DMS114 treated with DMSO at 0.1 percent for 48 hours (cell line): ENCODE measurements at regions not wholly inside any gene's neighbourhood (a gene's known extent, or its start where the extent isn't known, plus 50 kb on each side); places are given as distances from the start of the nearest gene placed in this dataset.
"Not testable (repeated sequence)": the region's sequence is repeated elsewhere in the genome, so short reads cannot be mapped to it uniquely, and the experiment has no call there.

Experiments used
- DNase-seq: peaks from one replicate; lab custom pipeline; 2025; ENCODE audit not compliant: unreplicated experiment; lab: John Stamatoyannopoulos, UW

DNA sequence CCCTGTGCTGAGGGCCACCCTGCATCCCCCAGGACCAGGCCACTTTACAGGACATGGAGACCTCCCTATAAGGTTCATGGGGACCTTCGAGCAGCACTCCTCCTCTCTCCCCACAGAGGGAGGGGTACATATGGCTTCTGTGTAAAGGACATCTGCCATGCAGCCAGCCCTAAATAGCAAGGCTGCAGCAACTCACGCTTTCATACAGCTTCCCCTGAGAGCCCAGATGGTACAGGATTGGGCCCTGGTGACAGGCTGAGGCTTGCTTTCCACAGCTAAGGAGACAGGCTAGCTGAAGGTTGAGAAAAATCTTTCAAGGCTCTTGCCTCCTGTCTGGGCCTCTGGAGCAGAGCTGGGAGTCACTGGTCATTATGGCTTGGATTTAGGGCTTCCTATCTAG lies 147.0 kb upstream of the ZNF366 start:
- no peak for DNase-seq

DNA sequence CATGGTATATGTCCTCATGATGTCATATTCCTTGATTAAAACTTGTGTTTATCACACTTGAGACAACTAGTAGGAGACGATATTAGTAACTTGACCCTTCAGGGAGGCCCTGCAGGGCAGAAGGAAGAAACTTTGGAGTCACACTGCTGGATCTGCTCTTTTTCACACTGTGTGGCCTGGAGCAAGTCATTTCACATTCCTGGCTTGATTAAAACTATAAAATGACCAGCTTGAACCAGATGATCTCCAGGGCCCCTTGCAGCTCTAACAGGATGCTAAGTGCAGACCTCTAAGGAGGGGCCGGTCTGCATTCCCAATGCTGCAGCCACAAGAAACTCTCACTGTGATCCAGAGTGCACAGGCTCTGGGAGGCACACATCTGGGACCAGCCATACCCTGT lies 146.4 kb upstream of the ZNF366 start:
- no peak for DNase-seq

DNA sequence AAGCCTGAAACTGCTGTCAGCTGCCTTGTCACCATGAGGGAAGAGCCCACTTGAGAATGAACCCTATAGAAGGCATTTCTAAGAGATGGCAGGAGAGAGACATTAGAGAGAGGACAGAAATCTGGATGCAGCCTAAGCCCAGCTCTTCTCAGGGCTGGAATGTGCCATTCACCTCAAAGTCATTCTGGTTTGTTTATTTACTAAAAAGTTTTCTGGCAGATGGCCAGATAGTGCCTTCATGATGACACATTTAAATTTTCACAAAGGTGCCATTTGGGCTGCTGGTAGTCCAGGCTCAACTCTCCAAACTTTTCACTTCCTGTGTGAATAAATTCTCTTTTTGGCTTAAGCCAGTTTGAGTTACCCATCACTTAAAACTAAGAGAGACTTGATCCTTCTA lies 144.6 kb upstream of the ZNF366 start:
- no peak for DNase-seq

DNA sequence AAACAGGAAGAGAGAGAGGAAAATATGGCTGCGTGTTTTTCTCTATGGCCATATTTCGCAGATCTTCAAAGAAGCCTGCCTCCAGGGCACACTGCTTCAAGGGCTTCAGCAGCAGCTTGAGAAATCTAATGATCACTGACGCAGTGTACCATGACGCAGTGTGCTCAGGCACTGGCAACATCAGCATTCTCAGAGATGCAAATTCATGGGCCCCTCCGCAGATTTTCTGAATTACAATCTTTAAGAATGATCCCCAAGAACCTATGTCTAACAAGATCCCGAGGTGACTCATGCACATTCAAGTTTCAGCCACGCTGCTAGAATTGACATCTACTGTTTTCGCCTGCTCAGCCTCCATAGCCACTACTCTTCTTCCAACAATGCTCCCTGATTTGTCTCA lies 143.9 kb upstream of the ZNF366 start:
- DNase-seq, result no peak

DNA sequence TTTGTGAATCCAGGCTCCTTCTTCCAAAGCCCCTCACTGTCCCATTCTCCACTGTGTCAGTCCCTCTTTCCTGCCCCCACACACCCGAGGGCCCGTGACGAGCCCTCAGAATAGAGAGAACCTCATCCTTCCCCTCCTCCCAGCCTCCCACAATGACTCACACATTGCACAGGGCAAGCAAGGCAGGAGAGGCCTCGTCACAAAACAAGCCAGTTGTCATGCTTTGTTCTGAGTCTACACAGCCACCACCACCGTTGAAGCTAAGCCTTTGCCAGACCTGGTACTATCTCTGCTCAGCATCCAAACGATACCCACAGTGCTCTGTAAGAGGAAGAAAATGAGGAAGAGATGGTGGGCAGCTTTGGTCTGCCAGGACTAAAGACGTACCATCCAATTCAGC lies 142.2 kb upstream of the ZNF366 start:
- DNase-seq, result no peak

DNA sequence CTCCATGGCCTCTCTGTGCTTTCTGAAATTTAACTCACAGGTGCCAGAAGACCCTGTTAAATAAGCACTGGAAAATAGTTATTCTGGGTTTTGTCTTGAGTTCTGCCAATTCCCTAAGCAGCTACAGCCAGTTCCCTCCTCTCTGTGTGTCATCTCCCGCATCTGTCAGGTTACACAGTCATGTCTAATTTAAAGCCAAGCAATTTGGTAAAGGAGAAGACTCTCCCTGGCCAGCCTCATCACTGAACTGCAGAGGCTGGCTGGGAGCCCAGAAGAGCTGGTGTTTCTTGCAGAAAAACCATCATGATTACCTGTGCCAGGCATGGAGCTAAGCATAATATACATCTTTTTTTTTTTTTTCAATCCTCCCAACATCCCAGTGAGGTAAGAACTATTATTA lies 141.3 kb upstream of the ZNF366 start:
- DNase-seq, result no peak

DNA sequence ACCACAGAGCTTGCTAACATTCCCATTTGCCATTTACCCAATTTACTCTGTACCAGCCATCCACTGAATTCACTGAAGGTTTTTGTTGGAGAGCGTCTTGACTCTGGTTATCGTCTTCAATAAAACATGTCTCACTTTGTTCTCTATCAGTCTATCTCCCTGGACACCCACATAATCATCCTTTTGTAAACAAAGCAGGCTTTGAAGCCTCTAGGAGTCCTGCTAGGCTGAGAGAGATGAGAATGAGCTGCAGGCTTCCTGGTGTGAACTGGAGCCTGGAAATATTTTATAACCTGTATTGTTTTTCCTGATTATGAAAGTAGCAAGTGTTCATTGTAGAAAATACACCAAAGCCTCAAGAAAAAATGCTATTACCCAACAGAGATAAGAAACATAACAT lies 140.6 kb upstream of the ZNF366 start:
- DNase-seq, result no peak

DNA sequence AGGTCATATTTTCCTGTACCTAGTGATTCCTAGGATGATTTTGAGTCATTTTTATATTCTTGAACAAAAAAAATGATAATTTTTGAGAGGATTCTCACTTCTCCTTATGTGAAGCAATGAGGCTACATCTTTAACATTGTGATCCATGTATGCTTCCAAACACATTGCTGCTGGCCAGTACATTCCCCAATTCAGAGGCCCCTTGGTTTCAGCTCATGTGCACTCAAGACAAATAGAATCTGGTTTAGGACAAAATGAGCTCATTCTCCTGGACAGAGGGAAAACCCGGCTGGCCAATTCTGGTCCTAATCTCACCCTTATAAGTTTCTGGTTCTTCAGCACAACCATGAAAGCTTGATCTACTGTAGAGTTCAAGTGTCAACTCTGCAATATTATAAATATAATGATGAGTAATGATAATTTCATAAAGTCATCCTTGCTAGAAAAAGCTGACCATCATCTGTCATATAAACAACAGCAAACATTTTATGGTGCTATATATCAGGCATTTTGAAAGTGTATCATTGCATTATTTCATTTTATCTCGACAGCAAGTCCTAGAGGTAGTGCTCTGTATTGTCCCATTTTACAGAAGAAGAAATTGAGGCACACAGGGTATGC lies 139.1 kb upstream of the ZNF366 start:
- DNase-seq, result no peak

DNA sequence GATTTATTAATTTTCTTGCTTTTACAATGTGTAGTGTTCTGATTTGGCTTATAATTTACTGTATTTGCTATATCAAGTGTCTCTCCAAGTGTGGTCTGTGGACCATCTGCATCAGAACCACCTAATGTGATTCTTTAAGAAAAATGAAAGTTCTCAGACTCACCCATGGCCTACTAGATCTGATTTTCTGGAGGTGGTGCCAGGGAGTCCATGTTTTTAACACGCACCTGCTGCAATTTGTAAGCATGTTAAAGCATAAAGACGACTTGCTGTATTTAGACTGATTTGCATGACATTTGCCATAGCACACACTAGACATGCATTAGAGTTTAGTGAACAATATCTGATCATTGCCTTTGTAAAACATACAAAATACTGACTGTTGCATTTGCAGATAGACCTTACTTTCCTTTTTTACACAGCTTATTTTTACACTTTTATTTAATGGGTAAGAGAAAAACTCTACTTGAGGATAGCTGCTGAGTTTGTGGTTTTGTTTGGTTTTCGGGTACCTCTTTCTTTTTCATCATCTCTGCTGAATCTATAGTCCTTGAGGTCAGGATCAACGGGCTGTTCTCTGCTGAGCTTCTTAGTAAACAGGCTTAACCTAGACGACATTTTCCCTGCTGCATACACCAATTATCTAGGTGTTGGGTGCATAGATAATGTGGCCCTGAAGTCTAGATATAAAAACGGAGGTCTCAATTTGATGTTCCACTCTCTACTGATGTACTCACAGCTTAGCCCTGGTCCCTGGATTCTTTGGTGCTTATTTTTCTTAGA lies 138.0 kb upstream of the ZNF366 start:
- no peak for DNase-seq

DNA sequence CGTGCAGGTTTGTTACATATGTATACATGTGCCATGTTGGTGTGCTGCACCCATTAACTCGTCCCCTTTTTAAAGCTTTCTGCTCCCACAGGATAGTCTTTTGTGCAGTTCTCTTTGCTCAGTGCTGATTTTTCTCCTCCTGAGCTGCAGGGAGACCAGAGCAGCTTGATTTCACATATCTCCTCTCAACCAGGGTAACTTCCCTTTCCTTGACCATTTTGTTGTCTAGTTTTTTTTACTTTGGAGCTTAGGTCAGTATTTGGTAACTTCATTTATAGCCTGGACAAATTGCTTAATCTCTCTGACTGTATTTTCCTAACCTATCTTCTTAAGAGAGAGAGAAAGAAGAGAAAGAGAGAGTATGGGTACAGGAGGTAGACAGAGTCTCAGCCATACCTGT lies 137.1 kb upstream of the ZNF366 start:
- no peak for DNase-seq

DNA sequence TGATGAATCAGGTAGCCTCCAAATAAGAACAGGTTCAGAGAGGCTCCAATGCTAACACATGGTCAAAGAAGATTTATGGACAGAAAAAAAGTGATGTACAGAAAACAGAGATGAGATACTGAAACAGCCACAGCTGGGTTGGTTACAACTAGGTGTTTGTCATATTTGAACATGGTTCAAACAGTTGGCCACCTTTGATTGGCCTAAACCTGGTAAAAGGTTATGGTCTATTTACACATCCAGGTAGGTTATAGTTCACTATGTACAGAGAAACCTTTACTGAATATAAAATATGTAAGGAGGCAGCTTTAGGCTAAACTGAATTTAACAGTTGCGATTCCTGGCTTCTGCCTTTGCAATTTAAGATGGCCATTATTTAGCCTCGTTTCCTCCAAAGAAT lies 134.0 kb upstream of the ZNF366 start:
- no peak for DNase-seq

DNA sequence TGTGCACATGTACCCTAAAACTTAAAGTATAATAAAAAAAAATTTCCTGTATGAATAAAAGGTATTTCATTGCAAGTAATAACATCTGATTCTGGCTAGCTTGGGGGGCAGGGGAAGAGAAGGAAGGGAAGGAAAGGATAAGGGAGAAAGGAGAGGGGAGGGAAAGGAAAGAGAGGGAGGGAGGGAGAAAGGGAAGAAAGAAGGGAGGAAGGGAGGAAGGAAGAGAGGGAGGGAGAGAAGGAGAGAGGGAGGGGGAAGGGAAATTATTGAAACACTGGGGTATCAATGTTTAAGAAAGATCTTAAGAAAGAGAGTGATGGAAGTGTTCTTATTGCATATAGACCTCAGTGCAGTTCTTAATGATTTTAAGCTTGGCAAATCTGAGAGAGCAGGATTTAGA lies 129.8 kb upstream of the ZNF366 start:
- no peak for DNase-seq

DNA sequence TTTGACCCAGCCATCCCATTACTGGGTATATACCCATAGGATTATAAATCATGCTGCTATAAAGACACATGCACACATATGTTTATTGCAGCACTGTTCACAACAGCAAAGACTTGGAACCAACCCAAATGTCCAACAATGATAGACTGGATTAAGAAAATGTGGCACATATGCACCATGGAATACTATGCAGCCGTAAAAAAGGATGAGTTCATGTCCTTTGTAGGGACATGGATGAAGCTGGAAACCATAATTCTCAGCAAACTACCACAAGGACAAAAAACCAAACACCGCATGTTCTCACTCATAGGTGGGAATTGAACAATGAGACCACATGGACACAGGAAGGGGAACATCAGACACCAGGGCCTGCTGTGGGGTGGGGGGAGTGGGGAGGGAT lies 129.4 kb upstream of the ZNF366 start:
- not testable (repeated sequence) for DNase-seq

DNA sequence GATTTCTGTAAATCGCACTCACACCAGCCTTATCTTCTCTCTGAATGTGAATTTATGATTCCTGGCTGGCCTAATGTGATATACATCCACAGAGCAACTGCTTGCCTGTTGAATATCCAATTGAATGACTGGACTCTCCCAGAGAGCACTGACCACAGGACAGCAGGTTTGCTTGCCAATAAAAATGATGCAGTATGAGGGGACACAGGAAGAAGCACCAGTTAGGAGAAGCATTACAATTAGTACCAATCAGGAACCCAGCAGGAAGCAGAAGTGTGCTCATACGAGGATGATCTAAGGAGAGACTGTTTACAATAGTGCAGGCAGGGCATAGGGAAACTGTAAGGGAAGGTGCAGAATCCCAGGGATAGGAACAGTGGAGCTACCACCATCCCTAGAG lies 127.2 kb upstream of the ZNF366 start:
- DNase-seq, result no peak

DNA sequence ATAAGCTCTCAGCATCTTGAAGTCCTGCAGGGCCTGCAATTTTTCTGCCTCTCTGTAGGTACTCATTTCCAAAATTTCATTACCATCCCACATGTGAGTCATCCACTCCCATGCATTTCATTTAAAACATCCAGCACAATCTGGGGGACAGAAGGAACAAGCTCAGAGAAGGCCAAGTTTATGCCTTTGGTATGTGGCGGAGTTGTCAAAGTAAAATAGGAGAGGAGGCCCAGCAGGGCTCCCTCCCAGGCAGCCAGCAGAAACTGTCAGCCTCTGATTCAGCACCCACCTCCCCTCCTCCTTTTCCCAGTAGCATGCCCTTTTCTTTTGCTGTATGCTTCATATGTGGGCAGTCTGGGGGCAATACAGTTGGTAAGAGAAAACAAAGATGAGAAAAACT lies 126.4 kb upstream of the ZNF366 start:
- no peak for DNase-seq

DNA sequence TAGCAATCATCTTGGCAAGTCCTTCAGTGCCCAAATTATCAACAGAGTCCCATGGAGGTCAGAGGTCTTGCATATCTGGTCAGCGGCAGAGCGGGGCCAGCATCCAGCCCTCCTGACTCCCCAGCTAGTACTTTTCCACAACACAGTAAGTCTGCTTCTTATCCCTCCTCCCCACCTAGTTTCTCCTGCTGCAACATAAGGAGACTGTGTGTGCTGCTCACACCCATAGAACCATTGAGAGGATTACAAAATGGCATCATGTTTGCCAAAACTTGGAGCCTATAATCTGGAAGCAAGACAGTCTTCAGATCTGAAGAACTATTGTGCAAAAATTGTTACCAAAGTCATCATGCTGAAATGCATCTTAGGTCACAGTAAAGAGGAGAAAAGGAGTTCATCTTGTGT lies 125.8 kb upstream of the ZNF366 start:
- DNase-seq, result no peak

DNA sequence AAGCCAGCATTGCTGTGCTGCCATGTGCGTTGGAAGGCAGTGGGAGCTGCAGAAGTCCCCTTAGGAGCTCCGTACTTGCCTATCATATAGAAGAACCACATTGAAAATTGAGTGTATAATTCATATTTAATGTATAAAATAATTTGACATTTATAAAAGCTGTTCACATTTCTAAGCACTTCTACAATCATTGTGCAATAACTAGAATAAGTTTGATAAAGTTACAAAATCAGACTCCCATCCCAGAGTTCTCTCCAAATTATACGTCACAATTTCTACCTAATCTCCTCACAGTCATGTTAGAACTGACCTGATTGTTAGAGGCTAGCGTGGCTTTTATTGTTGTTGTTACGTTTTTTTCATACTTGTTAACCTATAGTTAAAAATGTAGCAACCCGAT lies 123.5 kb upstream of the ZNF366 start:
- no peak for DNase-seq

DNA sequence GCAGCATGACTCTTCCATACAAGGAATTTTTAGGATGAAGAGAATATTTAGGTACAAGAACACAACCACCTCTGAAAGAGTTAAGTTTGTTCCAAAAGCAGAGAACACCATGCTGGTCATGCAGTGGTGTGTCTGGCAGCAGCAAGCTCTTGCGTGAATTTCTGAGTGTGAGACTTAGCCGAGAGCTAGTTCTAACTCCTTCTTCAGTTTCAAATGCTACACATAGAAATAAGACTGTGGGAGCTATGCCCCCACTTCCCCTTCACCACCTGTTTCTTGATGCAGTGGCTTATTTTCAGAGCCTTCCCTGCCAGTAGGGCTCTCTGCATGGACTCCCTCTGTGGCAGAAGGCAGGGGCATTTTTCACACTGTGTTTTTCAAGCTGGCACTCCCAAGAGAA lies 122.9 kb upstream of the ZNF366 start:
- no peak for DNase-seq

DNA sequence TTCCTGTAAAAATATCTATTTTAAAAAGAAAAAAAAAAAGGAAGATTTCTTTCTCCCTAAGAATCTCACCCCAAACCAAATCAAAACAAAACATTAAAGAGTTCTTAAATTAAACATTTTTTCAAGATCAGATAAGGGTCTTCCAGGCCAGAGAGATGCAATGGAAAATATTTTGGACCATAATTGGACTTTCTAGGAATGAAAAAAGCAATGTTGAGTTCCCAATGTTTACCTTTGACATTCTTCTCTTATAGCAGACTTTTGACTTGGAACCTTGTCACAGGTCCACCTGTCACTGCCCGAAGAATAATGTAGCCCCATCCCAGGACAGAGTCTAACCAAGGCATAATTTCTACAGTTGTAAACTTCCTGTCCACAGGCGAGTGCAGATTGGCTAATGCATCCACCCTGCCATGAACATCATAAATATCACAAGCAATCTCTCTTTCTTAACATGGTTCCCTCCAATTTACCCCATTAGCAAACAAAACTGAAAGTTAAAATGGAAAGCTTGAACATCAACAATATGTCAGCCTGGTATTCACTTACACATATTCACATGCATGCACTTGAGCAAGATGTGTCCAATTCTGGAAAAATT lies 121.7 kb upstream of the ZNF366 start:
- no peak for DNase-seq

DNA sequence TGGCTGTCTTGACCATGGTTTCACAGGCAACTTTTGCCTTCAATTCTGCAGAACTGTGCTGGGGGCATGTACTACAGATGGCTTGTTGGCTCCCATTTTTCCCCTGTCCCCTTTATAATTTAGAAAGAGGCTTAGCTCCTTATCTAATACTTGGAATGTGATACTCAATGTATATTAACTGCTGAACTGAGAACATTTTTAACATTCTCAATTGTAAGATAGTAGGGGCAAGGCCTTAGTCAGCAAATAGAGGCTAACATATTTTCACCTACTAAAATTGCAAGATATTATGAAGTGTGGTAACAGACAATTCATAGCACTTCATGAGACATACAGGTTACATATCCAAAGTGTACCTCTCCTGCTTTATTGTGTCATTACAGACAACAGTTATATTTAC lies 118.1 kb upstream of the ZNF366 start:
- no peak for DNase-seq

DNA sequence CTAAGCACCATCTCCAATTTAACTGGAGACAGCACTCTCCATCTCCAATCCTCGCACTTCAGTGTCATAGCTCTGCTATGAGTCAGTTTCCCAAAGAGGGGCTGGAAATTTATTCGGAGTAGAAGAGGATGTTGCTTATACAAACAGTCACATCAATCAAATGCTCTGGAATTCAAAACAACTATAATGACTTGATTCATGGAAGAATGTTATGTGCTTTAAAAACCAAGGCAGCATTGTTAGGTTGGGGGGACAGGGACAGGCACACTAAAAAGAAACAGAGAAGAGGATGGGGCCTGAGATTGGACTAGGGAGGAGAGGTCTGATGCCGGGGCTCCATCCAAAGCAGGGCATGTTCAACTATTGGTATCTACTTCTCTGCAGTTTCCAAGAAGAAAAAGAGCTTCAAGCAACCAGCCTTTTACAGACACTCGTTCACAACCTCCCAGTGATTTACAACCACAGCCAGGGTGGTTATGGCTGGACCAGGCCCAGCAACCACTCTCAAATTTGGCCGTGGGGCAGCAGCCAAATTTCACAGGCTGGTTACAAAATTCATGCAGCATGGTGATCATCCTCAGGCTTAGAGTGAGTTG lies 117.5 kb upstream of the ZNF366 start:
- DNase-seq, result no peak

DNA sequence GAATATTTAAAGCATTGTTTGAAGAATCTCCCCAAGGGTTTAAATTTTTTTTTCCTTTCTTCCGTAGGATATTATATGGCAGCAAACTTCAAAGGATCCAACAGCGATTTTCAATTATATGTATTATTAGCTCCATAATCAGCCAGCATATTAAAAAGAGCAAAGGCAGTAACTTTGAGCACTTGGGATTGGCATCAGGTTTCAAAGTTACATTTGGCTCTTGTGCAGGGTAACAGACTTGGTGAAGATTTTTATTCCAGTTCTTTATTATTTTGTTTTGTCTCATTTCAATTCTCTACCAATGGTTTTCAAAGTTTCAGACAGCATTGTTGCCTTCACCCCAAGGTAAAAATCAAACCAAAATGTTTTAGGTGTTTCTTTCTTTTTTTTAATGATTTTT lies 116.7 kb upstream of the ZNF366 start:
- no peak for DNase-seq
